Activated naive CD4-positive, alpha-beta T cell treated with anti-CD3 and anti-CD28 coated beads, Interleukin-2, amount 10 ng/mL, durations not matched to agents 7 days and 5 days (primary cell): ENCODE measurements at regions not wholly inside any gene's neighbourhood (a gene's known extent, or its start where the extent isn't known, plus 50 kb on each side); places are given as distances from the start of the nearest gene placed in this dataset.
"Not testable (repeated sequence)": the region's sequence is repeated elsewhere in the genome, so short reads cannot be mapped to it uniquely, and the experiment has no call there.

Experiments
- CTCF ChIA-PET: fragments of 350-600 bp; sonication (Branson Sonifier 250); formaldehyde crosslinking; loops from one replicate; lab custom pipeline; 2021; ENCODE audit warnings: antibody characterized with exemption; lab: Charles Lee
- DNase-seq: peaks from one replicate; pipeline ENCODE4 v3.0.0-alpha.2; 2020
- H3K27ac Mint-ChIP-seq: one replicate; pipeline ENCODE4 v1.8.0; 2021; ENCODE audit warnings: mild to moderate bottlenecking, moderate library complexity, mixed read lengths
- H3K27me3 Mint-ChIP-seq: one replicate; pipeline ENCODE4 v1.8.0; 2021; ENCODE audit warnings: mild to moderate bottlenecking, mixed read lengths
- H3K36me3 Mint-ChIP-seq: one replicate; pipeline ENCODE4 v1.8.0; 2021; ENCODE audit warnings: mixed read lengths
- H3K4me1 Mint-ChIP-seq: one replicate; pipeline ENCODE4 v1.8.0; 2021; ENCODE audit warnings: mixed read lengths
- H3K4me3 Mint-ChIP-seq: one replicate; pipeline ENCODE4 v1.8.0; 2021; ENCODE audit warnings: mild to moderate bottlenecking, moderate library complexity, mixed read lengths
- H3K9me3 Mint-ChIP-seq: one replicate; pipeline ENCODE4 v1.8.0; 2021; ENCODE audit warnings: mixed read lengths

DNA sequence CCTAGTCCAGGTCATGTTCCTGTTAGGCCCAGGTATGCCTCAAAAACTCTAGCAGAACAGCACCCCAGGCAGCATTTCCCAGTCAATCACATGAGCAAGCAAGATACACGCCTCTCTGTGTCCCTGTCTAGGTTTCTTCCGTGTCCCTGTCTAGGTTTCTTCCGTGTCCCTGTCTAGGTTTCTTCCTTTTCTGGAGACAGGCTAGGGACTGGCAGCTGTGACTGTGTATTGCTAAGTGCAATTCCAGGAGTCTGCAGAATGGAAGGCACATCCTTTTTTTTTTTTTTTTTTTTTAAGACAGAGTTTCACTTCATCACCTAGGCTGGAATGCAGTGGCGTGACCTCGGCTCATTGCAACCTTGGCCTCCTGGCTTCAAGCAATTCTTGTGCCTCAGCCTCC is 77.6 kb downstream of the SETD4 start:
- Mint-ChIP-seq H3K9me3 (peaks cover 6% of the 10 kb centered on the region), H3K27ac (no peak overlapping the region), H3K36me3 (no peaks in the 10 kb centered on the region), H3K4me3 (no peak overlapping the region), H3K27me3 (peaks cover 16% of the 10 kb centered on the region), H3K4me1 (no peaks in the 10 kb centered on the region)
- DNase-seq: no peak
- CTCF ChIA-PET: no interaction called here

DNA sequence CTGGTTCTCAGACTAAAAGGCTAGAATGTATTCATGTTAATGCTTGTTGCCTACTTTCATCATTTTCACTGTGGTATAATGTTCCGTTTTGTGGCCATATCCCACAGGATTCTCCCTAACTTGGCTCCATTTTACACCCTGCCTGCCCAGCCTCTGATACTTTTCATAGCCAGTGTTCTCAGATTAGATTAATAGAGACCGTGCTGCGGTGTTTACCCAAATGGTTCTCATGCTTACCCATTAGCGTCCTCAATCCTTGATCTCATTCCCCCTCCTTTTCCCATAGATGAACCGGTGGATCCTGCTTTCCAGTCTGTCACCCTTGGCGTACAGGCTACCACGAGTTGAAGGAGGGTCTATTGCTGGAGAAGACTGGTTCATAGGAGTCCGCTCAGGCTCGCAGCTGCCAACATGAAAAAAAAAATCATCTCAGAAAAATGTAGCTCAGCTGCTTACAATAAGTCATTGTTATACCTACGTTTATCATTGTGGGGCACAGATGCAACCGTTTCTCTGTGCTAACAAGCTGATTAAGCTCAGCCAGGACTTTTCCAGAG is 78.7 kb downstream of the SETD4 start:
- Mint-ChIP-seq H3K27me3 (peaks cover 26% of the 10 kb centered on the region), H3K27ac (no peak overlapping the region), H3K4me1 (no peaks in the 10 kb centered on the region), H3K4me3 (no peak overlapping the region), H3K9me3 (peaks cover 6% of the 10 kb centered on the region), H3K36me3 (no peaks in the 10 kb centered on the region)
- CTCF ChIA-PET: no interaction called here
- DNase-seq: no peak

DNA sequence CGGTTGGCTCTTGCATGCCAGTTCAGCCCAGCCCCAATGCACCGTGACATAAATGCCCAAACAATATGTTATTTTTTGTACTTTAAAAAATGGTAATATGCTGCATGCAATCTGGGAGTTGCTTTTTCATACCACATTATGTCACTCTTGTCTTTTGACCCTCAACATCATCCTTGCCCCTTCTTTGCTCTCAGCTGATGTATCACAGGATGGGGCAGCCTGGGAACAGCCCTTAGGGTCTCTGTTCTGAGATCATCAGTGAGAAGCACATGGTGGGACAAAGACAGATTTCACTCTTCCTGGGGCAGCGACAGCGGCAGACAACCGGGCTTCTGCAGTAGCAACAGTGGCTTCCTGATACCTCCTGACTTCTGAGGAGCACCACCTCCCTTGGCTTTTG is 79.5 kb downstream of the SETD4 start:
- Mint-ChIP-seq H3K4me3 (no peak overlapping the region), H3K36me3 (no peaks in the 10 kb centered on the region), H3K4me1 (no peaks in the 10 kb centered on the region), H3K9me3 (peaks cover 6% of the 10 kb centered on the region), H3K27ac (no peak overlapping the region), H3K27me3 (peaks cover 30% of the 10 kb centered on the region)
- no peak for DNase-seq
- CTCF ChIA-PET: interaction anchor here (0.7 kb wide), 1 partner anchor 65 kb away, joined by 3 read pairs; no protein-coding TSS in a partner anchor

DNA sequence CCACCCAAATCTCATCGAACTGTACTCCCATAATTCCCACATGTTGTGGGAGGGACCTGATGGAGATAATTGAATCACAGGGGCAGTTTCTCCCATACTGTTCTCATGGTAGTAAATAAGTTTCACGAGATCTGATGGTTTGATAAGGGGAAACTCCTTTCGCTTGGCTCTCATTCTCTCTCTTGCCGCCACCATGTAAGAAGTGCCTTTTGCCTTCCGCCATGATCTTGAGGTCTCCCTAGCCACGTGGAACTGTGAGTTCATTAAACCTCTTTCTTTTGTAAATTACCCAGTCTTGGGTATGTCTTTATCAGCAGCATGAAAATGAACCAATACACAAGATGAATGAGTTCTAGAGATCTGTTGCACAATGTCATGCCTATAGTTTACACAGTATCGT is 82.5 kb downstream of the SETD4 start:
- H3K9me3 Mint-ChIP-seq, CTCF ChIA-PET, H3K36me3 Mint-ChIP-seq, DNase-seq, H3K4me1 Mint-ChIP-seq, H3K27ac Mint-ChIP-seq, H3K4me3 Mint-ChIP-seq: not testable (repeated sequence)
- H3K27me3 Mint-ChIP-seq: peaks cover 23% of the 10 kb centered on the region

DNA sequence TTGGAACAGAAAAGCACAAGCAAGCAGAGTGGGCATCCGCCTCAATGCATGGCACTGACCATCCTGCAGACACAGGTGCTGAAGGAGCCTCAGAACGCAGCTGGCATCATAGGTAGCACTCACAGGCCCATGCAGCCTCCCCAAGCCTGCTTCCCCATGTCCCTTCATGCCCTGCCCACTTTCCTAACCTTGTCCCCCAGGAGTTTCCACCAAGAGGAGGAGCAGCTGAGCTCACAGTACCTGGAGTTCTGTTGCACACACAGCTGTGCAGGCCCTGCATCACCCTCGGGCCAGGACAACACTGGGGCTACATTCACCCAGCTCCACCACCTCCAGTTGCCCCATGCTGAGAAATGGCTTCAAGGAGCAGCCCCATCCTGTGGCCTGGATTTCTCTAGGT is 83.4 kb downstream of the SETD4 start:
- Mint-ChIP-seq H3K27me3 (peaks cover 23% of the 10 kb centered on the region), H3K36me3 (no peaks in the 10 kb centered on the region), H3K4me1 (no peaks in the 10 kb centered on the region), H3K4me3 (no peak overlapping the region), H3K27ac (no peak overlapping the region), H3K9me3 (peaks cover 6% of the 10 kb centered on the region)
- CTCF ChIA-PET: interaction anchor here (1.3 kb wide), 1 partner anchor 51 kb away, joined by 3 read pairs; no protein-coding TSS in a partner anchor
- no peak for DNase-seq

DNA sequence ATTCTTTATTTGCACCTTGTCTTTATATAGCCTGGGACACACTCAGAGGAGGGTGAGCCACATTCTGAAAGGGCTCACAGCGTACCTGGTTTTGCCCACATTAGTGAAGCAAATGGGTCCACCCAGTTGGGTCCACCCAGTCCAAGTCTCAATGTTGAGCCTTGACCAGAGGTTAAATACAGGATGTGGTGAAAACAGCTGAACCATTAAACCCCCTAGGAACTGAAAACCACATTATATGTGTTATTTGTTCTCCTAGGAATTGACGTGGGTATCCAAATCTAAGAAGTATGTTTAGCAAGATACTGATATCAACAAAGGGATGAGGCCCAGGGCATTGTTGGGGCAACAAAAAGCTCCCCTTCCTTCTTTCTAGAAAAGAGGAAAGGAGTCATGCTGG is 83.8 kb downstream of the SETD4 start:
- H3K9me3 Mint-ChIP-seq: peaks cover 6% of the 10 kb centered on the region
- H3K27ac Mint-ChIP-seq: no peak overlapping the region
- no peaks in the 10 kb centered on the region for H3K4me1 Mint-ChIP-seq
- no peaks in the 10 kb centered on the region for H3K36me3 Mint-ChIP-seq
- no peak for DNase-seq
- CTCF ChIA-PET: interaction anchor here (1.3 kb wide), 1 partner anchor 52 kb away, joined by 3 read pairs; no protein-coding TSS in a partner anchor
- peaks cover 22% of the 10 kb centered on the region for H3K27me3 Mint-ChIP-seq
- no peak overlapping the region for H3K4me3 Mint-ChIP-seq

DNA sequence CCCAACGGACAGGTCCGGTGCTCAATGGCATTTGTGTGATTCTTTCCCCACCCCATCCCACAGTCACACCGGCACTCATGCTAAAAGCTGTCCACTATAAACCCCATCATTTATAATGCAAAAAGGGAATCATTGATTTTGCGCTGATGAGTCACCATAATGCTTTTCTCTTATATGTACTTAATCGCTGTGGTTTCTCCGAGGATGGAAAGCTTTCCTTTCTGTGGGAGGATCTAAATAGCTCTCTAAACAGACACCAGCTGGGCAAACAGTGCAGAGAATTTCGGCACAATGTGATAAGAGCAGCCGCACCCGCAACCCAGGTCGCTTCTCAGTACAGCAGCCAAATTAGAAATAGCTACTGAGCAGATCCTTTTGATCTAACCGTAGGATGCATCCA is 85.6 kb downstream of the SETD4 start:
- Mint-ChIP-seq H3K36me3 (no peaks in the 10 kb centered on the region), H3K27ac (no peak overlapping the region), H3K4me1 (no peaks in the 10 kb centered on the region), H3K4me3 (no peak overlapping the region), H3K27me3 (peaks cover 14% of the 10 kb centered on the region), H3K9me3 (peaks cover 6% of the 10 kb centered on the region)
- CTCF ChIA-PET: no interaction called here
- DNase-seq: no peak

DNA sequence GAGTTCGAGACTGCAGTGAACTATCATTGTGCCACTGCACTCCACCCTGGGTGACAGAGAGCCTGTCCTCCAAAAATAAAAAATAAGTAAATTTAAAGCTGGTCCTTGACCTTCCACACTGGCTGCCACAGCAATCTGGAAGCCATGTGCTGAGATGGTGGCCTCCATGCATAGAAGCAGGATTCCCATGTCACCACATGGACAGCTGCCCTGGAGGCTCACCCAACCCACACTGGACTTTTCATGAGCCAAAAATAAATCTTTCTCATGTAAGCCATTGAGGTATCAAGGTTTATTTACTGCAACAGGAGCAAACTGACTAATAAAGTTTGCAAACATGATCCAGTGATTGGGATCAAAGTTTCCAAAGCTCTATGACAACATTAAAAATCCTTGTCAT is 88.5 kb downstream of the SETD4 start:
- H3K4me1 Mint-ChIP-seq: no peaks in the 10 kb centered on the region
- H3K27ac Mint-ChIP-seq: no peak overlapping the region
- no peaks in the 10 kb centered on the region for H3K36me3 Mint-ChIP-seq
- DNase-seq: no peak
- no peaks in the 10 kb centered on the region for H3K9me3 Mint-ChIP-seq
- H3K4me3 Mint-ChIP-seq: no peak overlapping the region
- CTCF ChIA-PET: no interaction called here
- peaks cover 6% of the 10 kb centered on the region for H3K27me3 Mint-ChIP-seq

DNA sequence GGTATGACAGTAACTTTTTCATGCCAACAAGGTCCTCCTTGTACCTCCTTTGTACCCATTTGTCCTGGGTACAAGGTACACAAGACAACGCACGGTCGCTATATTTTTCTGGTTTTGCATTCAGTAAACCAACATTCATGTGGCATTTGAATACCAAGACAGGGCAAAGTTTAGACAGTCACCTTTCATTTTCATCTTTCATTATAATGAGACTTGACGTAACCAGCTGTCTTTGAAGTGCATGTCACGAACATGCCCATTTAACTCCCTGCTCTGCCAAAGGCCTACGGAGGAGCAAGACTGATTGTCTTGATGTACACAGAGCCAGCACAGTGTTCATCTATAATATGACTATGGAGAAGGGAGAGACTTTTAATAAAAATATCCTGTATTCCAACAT is 91.0 kb downstream of the SETD4 start:
- Mint-ChIP-seq H3K9me3 (no peaks in the 10 kb centered on the region), H3K36me3 (no peaks in the 10 kb centered on the region), H3K4me3 (no peak overlapping the region), H3K4me1 (no peaks in the 10 kb centered on the region), H3K27me3 (no peaks in the 10 kb centered on the region), H3K27ac (no peak overlapping the region)
- CTCF ChIA-PET: no interaction called here
- DNase-seq: no peak

DNA sequence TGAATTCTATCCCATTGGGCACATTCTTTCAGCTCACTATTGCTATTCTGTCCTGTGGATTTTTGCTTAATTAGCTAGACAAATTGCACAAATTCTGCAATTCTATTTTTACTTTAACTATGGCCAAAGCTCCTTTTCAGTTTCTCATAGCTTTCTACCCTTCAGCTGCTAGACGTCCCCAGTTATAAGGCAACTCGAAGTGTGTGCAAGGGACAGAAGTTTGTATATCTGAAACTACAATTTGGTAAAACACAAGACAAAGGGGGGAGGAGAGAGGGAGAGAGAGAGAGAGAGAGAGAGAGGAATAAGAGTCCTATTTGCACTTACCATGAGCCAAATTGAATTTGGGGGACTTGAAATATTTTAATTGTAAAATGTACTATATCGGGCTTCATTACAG is 91.8 kb downstream of the SETD4 start:
- no peak for DNase-seq
- Mint-ChIP-seq H3K27ac (no peak overlapping the region), H3K27me3 (no peaks in the 10 kb centered on the region), H3K4me1 (no peaks in the 10 kb centered on the region), H3K9me3 (no peaks in the 10 kb centered on the region), H3K36me3 (no peaks in the 10 kb centered on the region), H3K4me3 (no peak overlapping the region)
- CTCF ChIA-PET: interaction anchor here (0.7 kb wide), 1 partner anchor 61 kb away, joined by 3 read pairs; no protein-coding TSS in a partner anchor

DNA sequence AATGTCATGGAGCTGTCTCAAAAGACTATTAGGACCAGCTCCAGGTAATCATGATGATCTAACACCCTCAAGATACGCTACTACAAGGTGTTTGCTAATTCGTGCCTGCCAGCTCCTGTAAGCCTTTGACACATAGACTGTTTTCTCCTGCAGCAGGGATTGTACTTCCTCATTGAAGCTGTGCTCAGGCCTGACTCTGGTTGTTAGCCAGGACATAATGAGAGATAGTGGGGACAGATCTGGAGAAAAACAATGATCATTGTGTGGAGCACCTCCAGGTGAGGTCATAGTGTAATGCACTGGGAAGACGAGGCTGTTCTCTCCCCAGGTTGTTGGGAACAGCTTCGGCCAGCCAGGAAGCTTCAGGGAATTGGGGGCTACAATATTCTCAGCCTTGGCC is 94.6 kb downstream of the SETD4 start:
- H3K27ac Mint-ChIP-seq: no peak overlapping the region
- H3K27me3 Mint-ChIP-seq: peaks cover 5% of the 10 kb centered on the region
- no peaks in the 10 kb centered on the region for H3K9me3 Mint-ChIP-seq
- DNase-seq: no peak
- H3K36me3 Mint-ChIP-seq: no peaks in the 10 kb centered on the region
- H3K4me3 Mint-ChIP-seq: no peak overlapping the region
- H3K4me1 Mint-ChIP-seq: no peaks in the 10 kb centered on the region
- CTCF ChIA-PET: no interaction called here

DNA sequence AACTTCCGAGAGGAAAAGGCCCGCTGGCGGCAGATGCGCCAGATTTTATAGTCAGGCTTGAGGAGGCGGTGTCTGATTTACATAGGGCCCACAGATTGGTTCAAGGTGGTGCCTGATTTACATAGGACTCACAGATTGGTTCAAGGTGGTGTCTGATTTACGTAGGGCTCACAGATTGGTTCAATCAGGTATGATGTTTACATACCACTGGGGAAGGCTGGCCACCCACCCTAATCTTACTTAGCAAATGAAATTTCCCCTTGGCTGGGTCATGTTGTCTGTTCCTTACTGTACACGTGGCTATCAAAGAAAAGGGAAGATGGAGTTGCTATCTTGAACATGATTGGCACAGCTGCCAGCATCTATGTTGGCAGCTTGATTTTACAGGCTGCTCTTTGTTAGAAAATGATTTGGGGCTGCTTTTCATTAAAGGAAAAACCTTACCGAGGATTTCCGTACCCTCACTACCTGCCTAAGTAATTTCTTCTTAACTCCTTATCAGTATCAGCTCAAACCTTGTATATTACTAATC is 96.3 kb downstream of the SETD4 start:
- peaks cover 8% of the 10 kb centered on the region for H3K27me3 Mint-ChIP-seq
- no peaks in the 10 kb centered on the region for H3K9me3 Mint-ChIP-seq
- no peak overlapping the region for H3K27ac Mint-ChIP-seq
- no peaks in the 10 kb centered on the region for H3K4me1 Mint-ChIP-seq
- CTCF ChIA-PET: no interaction called here
- no peak overlapping the region for H3K4me3 Mint-ChIP-seq
- H3K36me3 Mint-ChIP-seq: no peaks in the 10 kb centered on the region
- DNase-seq: no peak

DNA sequence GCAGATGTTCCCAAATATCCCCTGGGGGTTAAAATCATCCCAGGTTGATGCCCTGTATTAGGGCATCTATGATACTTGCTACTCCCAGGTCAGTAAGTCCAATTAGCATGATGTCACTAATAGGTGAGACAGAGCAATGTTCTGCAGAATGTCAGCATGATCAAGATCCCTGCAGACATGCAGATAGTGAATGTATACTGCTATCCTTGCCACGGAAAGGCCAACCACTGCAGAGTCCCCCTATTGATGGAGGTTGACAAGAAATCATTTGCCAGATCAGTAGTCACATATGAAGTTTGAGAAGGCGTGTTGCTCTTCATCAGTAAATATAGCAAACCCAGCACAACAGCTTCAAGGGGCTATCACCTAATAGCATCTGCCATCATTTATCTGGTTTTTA is 97.4 kb downstream of the SETD4 start:
- Mint-ChIP-seq H3K4me3 (no peak overlapping the region), H3K27me3 (peaks cover 8% of the 10 kb centered on the region)
- CTCF ChIA-PET: no interaction called here

DNA sequence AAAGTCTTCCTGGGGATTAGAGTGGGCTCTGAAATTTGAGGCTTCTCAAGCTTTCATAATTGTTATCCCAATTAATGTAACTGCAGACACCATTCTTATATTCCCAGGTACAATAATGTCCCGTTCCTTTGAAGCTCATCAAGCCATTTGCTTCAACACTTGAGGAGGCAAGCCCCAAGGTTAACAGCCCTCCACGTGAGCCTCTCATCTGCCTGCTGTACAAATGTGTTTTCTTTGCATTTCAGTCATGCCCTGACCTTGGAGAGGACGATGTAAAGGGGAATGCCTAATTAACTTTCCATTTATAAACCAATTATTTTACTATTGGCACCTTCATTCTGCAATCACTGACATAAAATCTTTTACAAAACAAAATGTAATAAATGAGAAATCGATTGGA is 106.3 kb downstream of the SETD4 start:
- H3K27me3 Mint-ChIP-seq: peaks cover 32% of the 10 kb centered on the region
- no peaks in the 10 kb centered on the region for H3K4me1 Mint-ChIP-seq
- H3K36me3 Mint-ChIP-seq: no peaks in the 10 kb centered on the region
- no peak overlapping the region for H3K27ac Mint-ChIP-seq
- no peak for DNase-seq
- no peak overlapping the region for H3K4me3 Mint-ChIP-seq
- CTCF ChIA-PET: no interaction called here
- H3K9me3 Mint-ChIP-seq: no peaks in the 10 kb centered on the region

More for the DNA sequence above, 97.4 kb downstream of the SETD4 start:
- Mint-ChIP-seq H3K4me1 (no peaks in the 10 kb centered on the region), H3K27ac (no peak overlapping the region), H3K9me3 (no peaks in the 10 kb centered on the region), H3K36me3 (no peaks in the 10 kb centered on the region)
- no peak for DNase-seq

DNA sequence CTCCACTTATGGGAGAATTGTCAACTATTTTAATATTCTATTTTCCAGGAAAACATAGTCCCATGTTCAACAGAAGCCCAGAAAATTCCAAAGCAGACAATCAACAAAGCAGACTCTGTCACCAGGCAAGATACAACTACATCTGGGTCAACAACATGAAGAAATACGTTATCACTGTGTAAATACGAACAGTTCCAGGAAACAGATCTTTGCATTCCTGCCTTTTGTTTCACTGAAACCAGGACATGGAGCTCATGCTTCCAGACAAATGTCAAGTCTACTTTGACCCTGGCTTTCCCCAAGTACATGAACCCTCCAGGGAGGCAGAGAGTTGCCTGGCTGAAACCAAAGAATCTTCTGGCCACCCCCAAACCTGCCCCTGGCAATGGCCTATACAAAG is 106.7 kb downstream of the SETD4 start:
- CTCF ChIA-PET: no interaction called here
- H3K36me3 Mint-ChIP-seq: no peaks in the 10 kb centered on the region
- DNase-seq: no peak

More for the DNA sequence above, 106.7 kb downstream of the SETD4 start:
- Mint-ChIP-seq H3K27ac (no peak overlapping the region), H3K4me1 (no peaks in the 10 kb centered on the region), H3K4me3 (no peak overlapping the region), H3K27me3 (peaks cover 32% of the 10 kb centered on the region), H3K9me3 (no peaks in the 10 kb centered on the region)
